ELF-1 (cell line): ENCODE measurements at regions not wholly inside any gene's neighbourhood (a gene's known extent, or its start where the extent isn't known, plus 50 kb on each side); places are given as distances from the start of the nearest gene placed in this dataset.

Experiments
- DNase-seq: peaks from one replicate; pipeline ENCODE4 v3.0.0-alpha.2; 2016; ENCODE audit warnings: low read depth, low spot score

- no peak for DNase-seq
Measured at GRCh38 chr3:26365706-26366105, 256.9 kb upstream of the LRRC3B start.

DNA sequence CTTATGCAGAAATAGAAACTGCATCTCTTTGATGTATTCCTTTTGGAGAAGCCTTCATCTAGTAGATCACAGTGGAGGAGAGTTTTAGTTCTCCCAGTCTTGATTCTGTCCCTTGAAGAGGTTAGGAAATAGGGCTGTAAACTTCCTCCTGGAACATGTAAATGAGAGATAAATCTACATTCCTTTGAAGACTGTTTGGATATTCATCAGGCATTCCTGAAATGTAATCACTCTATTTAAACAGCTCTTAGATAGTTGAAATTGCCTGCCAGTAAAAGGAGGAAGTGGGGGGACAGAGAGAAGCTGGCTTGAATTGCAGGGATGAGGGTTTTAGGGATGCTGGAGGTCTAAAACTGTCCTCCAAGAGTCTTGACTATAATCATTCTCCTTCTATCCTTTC, 254.3 kb upstream of the LRRC3B start:
- no peak for DNase-seq

DNA sequence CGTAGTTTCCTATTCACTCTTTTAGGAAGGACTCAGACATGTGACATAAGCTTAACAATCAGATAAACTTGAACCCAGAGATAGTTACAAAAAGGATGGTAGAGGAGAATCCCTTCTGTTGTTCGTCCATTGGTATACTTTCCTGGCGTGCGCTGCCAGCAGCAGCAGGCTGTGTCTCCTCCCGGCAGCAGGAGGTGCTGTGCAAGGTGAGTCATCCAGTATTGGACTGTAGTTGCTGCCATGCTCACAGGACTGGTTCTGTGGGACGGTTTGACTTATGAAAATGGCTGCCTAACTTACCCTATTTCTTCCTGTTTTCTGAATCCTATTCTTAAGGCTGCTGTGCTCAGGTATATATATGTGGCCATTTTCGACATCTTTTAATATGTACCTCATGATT, 253.4 kb upstream of the LRRC3B start:
- DNase-seq, result peak; percentile 11

DNA sequence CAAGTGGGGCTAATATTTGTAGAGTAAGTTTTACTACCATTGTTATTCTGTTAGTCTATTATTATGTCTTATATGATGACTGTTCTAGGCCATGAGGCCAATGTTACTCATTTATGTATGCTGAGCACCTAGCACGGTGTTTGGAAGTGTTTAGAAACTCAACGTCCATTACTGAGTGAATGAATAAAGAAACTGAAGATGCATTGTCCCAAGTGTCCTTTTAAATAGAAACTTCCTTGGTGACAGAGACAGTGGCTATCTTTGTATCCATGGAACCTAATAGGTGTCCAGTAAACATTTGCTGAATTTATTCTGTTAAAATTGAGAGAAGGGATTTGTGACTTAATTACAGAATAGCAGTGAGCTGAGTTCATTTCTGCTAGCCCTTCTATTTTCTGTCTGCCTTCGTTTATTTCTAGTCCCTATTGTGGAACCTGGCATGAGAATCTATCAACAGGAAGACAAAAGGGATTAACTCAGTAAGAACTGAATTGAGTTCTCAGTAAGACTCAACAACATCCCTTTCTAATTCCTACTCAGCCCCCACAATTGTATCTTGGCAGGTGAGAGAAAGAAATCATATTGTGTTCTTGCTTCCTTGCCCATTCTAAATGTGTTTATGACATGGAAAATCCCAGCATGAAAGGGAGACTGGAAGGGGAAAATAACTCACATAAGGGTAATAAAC, 246.6 kb upstream of the LRRC3B start:
- no peak for DNase-seq

DNA sequence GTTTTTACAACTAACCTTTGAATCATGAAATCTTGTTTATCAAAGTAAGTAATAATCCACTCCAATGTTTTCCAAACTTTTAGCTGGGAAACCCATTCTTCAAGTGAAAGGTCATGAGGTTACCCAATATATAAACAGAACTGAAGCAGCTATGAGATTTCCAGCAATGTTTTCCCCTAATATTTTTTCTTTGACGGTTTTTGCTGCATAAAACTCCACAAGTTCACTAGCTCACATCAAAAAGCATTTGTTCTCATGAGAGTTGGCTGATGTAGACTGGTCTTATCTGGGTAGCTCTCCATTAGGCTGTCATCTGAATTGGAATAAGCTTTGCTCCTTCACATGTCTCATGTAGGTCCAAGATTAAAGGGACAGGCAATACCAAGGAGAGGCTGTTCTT, 241.2 kb upstream of the LRRC3B start:
- no peak for DNase-seq

GRCh38 chr3:26406636-26407035, 215.9 kb upstream of the LRRC3B start:
- no peak for DNase-seq

GRCh38 chr3:26418553-26418952, 204.0 kb upstream of the LRRC3B start:
- DNase-seq, result no peak

- no peak for DNase-seq
Measured at GRCh38 chr3:26422415-26422814, 200.2 kb upstream of the LRRC3B start.

DNA sequence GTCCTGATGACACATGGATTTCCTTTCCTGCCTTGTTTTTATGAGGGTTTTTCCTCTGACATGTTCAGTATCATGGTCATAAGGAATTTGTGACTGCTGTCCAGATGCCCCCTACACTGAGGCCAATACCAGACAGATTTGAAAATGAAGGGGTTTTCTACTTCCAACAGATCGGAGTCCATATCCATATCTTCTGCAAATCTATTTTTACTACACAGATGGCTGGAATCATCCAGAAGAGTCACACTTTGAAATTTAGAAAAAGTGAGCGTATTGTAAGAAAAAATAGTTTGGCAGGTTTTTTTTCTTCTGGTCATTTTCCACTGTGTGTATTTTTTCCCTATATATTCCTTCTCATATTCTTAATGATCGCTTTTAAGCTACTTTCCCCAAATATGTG, 197.5 kb upstream of the LRRC3B start:
- DNase-seq, result no peak

GRCh38 chr3:26428992-26429391, 193.6 kb upstream of the LRRC3B start:
- no peak for DNase-seq

DNA sequence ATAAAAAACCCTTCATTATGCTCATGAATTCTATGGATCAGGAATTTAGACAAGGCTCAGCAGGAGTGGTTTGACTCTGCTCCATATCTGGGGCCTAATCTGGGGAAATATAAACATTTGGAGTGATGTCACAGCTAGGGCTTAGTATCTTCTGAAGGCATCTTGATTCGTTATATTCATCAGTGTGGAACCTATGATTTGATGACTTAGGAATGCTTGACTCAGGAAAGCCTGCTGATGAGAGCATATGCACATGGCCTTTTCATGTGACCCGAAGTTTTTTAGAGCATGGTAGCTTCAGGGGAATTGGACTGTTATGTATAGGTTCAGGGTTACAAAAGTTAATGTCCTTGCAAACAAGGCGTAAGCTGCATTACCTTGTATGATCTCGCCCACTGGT, 184.9 kb upstream of the LRRC3B start:
- DNase-seq, result no peak

GRCh38 chr3:26438325-26438940, 184.1 kb upstream of the LRRC3B start:
- no peak for DNase-seq

DNA sequence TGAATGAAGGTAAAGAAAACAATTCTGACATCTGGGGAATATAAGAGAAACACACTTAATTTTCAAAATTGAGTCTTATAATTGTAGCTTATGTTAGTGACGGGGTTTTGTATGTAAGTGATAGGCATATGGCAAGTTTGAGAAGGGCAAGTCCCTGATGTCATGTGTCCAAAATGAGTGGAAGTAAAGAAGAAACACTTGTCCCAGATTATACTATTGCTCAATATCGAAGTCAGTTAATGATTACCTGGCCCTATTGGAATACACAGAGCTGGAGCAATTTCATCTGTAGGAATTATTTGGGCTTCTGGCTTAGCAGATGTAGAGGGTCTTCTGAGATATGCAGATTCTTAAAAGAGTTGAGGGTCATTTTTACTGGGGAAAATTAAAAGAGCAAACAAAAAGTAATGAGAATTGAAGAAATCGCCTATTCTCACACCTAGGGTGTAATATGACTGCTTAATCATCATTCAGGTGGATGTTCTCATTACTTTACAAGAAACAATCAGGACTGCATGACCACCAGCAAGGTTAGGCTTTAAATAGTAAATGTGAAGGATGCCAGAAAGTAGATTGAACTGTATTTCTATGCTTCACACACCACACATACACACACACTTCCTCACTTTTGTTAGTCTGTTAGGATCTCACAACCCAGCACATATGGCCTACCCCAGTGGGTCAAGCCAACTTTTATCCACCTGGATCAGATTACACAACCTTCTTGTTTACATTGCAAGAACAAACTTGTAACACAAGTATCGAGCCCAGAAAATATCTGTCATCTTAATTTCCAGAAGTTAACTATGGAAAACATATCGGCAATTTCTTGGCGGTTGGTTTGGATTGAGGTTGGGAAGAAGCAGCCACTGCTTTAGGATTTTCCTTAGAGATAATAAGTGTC, 183.3 kb upstream of the LRRC3B start:
- DNase-seq, result no peak

DNA sequence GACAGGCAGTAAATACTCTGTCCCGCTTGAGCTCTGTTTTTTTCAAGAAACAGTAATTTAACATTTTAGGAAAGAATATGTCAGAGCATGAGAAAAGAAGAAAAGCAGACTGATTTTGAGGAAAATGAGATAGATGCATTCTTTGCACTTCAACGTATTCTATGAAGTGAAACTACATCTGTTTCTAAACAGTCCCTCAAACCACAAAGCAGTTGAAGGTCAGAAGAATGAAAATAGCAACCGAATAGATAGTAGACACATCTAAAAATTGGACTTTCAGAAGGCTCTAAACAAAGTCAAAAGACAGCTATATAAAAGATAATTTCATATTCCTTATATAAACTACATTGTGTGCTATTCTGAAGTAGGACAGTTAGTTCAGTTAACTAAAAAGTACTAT, 172.6 kb upstream of the LRRC3B start:
- DNase-seq, result no peak

DNA sequence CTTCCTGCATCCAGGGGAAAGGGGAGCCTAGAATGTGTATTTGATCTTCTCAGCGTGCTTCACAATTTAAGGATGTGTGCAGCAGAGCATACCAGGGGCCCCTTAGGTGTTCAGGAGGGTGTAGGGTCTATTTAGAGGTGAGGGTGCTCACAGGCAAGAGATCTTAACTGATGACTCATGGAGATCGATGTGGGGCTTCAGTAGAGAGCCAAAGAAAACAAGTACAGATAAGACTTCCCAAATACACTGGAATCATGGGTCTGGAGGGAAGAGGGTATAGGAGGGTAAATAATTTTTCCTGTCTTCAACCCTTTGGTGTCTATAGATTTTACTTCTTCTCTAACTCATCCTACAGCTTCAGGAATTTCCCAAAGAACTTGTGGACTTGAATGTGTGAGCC, 170.2 kb upstream of the LRRC3B start:
- no peak for DNase-seq

- no peak for DNase-seq
Measured at GRCh38 chr3:26460985-26461384, 161.6 kb upstream of the LRRC3B start.

DNA sequence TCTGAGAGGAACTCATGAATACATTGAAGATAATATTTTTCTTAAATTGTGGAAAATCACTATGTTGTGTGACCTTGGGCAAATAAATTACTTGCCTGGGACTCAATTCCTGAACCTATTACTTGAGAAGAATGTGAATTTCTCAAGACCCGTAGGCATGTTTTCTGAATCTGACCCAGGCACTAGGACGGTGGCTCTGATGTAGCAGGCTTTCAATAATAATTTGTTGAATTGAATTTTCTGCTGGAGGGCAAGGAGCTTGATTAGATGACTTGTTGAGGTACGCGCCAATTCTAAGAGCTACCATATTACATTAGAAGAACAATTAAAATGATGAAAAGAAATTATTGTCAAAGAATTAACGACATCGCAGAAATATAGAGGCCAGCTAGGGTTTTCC, 150.2 kb upstream of the LRRC3B start:
- no peak for DNase-seq

DNA sequence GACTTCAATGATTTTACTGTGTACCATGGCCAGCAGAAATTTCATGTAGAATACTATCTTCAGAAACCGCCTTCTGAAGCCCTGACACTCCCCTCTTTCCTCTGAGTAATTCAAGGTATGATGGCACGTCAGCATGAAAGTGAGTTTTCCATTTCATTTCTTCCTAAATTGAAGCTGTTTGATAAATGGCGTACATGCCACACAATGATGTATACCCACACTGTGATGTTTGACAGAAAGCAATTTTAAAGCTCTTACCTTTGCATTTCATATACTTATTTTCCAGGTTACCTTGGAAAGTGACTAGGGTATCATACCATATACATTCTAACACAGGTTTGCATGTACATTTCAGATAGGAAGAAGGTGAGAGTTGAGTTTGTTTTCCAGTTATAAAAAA, 147.9 kb upstream of the LRRC3B start:
- no peak for DNase-seq

GRCh38 chr3:26480377-26480776, 142.2 kb upstream of the LRRC3B start:
- no peak for DNase-seq

DNA sequence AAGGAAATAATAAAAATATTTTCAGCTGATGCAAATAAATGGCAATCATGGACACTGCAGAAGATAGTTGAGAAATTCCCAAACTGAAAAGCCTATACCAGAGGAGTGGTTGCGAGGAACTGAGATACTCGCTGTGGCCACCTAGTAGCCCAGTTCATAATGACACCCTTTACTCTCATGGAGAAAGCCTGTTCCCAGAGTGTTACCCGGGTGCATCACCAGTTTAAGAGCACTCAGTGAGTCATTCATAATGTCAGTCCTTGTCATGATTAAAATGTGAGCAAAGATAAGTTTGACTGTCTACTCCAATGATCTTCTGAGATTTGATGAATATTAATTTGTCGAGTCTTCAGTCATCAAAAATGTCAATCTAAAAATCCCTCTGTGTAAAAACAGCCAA, 138.4 kb upstream of the LRRC3B start:
- peak; percentile 17 for DNase-seq

GRCh38 chr3:26498271-26498670, 124.3 kb upstream of the LRRC3B start:
- no peak for DNase-seq

- DNase-seq, result no peak
Measured at GRCh38 chr3:26505399-26505798, 117.2 kb upstream of the LRRC3B start.
